HL-60 (cell line): ENCODE measurements at regions not wholly inside any gene's neighbourhood (a gene's known extent, or its start where the extent isn't known, plus 50 kb on each side); places are given as distances from the start of the nearest gene placed in this dataset.

Experiments
- DNase-seq, 2 experiments: peaks; one replicate each; pipeline ENCODE4 v3.0.0-alpha.2; 2010 to 2020; ENCODE audit warnings: low read depth in 1 of 2, low spot score in 1 of 2
- H3K27ac ChIP-seq: fragments of 250-450 bp; sonication (Bioruptor Pico); replicated peaks from 2 replicates; pipeline ENCODE4 v1.5.1; 2020; ENCODE audit warnings: mild to moderate bottlenecking, moderate library complexity
- H3K27me3 ChIP-seq: fragments of 250-450 bp; sonication (Bioruptor Pico); 2 replicates; pipeline ENCODE4 v1.5.1; 2021; ENCODE audit warnings: mild to moderate bottlenecking, moderate library complexity; ENCODE audit not compliant: insufficient read depth, poor library complexity, severe bottlenecking
- H3K4me3 ChIP-seq: replicated peaks from 2 replicates; pipeline ENCODE4 v1.5.1; 2011; ENCODE audit warnings: mild to moderate bottlenecking, control low read depth, low read length; ENCODE audit not compliant: insufficient read depth
- CTCF ChIP-seq: IDR thresholded peaks from one replicate; pipeline ENCODE4 v1.5.1; 2011; ENCODE audit warnings: low read length, control low read depth, inconsistent platforms; ENCODE audit not compliant: insufficient read depth
- GABPA ChIP-seq: IDR thresholded peaks from 2 replicates; pipeline ENCODE4 v1.6.1; 2012; ENCODE audit warnings: low read depth
- POLR2AphosphoS5 ChIP-seq: IDR thresholded peaks from 2 replicates; pipeline ENCODE4 v1.6.1; 2012; ENCODE audit warnings: low read depth
- REST ChIP-seq: IDR thresholded peaks from 2 replicates; pipeline ENCODE4 v1.6.1; 2012; ENCODE audit warnings: low read depth; ENCODE audit not compliant: insufficient replicate concordance
- SPI1 ChIP-seq: IDR thresholded peaks from 2 replicates; pipeline ENCODE4 v1.6.1; 2012; ENCODE audit warnings: low read depth, mild to moderate bottlenecking, borderline replicate concordance

- no peak overlapping the region for H3K4me3 ChIP-seq
- DNase-seq, result no peak
- TF ChIP-seq POLR2AphosphoS5, result no peak
- TF ChIP-seq CTCF, result no peak
- TF ChIP-seq REST, result no peak
- TF ChIP-seq GABPA, result no peak
- no peak for TF ChIP-seq SPI1
- no peaks in the 10 kb centered on the region for H3K27me3 ChIP-seq
- no peak overlapping the region for H3K27ac ChIP-seq
Observed at GRCh38 chr3:31010491-31010890, 116.0 kb upstream of the GADL1 start.

GRCh38 chr3:31011380-31011779, 116.9 kb upstream of the GADL1 start:
- no peak for TF ChIP-seq GABPA
- no peak for TF ChIP-seq SPI1
- TF ChIP-seq REST, result no peak
- TF ChIP-seq CTCF, result no peak
- no peak for TF ChIP-seq POLR2AphosphoS5
- no peak for DNase-seq
- H3K4me3 ChIP-seq, result no peak overlapping the region
- H3K27ac ChIP-seq, result no peak overlapping the region
- no peaks in the 10 kb centered on the region for H3K27me3 ChIP-seq

- Histone ChIP-seq H3K4me3 (no peak overlapping the region), H3K27ac (no peak overlapping the region), H3K27me3 (no peaks in the 10 kb centered on the region)
- no peak for TF ChIP-seq GABPA
- no peak for TF ChIP-seq SPI1
- no peak for TF ChIP-seq REST
- TF ChIP-seq CTCF, result no peak
- TF ChIP-seq POLR2AphosphoS5, result no peak
- DNase-seq, result no peak
Observed at GRCh38 chr3:31013090-31013489, 118.6 kb upstream of the GADL1 start.
